ENCODE measurements at regions not wholly inside any gene's neighbourhood (a gene's known extent, or its start where the extent isn't known, plus 50 kb on each side); places are given as distances from the start of the nearest gene placed in this dataset.

DNA sequence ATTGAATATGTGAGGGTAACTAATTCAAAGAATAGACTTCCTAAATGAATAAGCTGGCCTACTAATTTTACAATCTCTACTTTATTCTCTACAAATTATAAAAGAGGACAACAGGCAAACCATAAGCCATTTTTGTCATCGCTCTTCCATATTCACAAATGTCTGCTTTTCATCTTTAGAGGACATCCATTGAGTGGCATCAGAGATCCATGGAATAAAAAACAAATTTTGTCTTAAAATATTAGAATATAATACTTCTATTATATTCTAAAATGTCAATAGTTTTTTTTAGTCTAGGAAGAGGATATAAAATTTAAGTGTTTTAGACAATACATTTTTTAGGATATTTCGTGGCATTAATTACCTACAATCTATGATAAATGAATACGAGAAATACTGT is 300.9 kb upstream of the TACR3 start:
- TF ChIP-seq, protein P1, sequence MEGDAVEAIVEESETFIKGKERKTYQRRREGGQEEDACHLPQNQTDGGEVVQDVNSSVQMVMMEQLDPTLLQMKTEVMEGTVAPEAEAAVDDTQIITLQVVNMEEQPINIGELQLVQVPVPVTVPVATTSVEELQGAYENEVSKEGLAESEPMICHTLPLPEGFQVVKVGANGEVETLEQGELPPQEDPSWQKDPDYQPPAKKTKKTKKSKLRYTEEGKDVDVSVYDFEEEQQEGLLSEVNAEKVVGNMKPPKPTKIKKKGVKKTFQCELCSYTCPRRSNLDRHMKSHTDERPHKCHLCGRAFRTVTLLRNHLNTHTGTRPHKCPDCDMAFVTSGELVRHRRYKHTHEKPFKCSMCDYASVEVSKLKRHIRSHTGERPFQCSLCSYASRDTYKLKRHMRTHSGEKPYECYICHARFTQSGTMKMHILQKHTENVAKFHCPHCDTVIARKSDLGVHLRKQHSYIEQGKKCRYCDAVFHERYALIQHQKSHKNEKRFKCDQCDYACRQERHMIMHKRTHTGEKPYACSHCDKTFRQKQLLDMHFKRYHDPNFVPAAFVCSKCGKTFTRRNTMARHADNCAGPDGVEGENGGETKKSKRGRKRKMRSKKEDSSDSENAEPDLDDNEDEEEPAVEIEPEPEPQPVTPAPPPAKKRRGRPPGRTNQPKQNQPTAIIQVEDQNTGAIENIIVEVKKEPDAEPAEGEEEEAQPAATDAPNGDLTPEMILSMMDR (IDR thresholded peaks at IDR 0.05): no peak
- no peak for TF ChIP-seq ZFX (IDR thresholded peaks at IDR 0.05; ENCODE audit: borderline replicate concordance)
